ENCODE measurements at regions not wholly inside any gene's neighbourhood (a gene's known extent, or its start where the extent isn't known, plus 50 kb on each side); places are given as distances from the start of the nearest gene placed in this dataset.

DNA sequence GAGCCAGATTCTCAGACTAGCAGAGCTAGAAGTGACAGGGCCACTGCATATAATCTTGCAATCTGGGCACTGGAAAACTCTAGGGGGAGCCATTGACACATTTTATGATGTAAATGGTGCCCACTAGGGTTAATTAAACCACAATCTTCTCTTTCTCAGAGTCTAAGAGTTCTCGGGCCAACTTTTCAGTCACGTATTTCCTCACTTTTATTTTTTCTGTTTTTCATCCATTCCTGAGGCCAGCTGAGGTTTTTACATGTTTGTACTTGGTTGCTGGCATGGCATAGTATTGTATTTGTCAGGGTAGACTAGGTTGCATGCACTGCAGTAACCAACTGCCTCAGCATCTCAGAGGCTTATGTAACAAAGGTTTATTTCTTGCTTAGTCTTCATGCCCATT lies 138.2 kb downstream of the ZNF326 start:
- peak in 1 of 2 experiments; percentile 17 for DNase-seq (ENCODE audit: low read depth in 1 of 2, low spot score in 1 of 2)
- Histone ChIP-seq H3K27ac (replicated peaks) (no peak overlapping the region), H3K4me3 (replicated peaks; ENCODE audit: insufficient read depth, low read length) (no peak overlapping the region), H3K27me3 (ENCODE audit: insufficient read depth, poor library complexity, severe bottlenecking) (peaks cover 4% of the 10 kb centered on the region)
- TF ChIP-seq, protein P1, sequence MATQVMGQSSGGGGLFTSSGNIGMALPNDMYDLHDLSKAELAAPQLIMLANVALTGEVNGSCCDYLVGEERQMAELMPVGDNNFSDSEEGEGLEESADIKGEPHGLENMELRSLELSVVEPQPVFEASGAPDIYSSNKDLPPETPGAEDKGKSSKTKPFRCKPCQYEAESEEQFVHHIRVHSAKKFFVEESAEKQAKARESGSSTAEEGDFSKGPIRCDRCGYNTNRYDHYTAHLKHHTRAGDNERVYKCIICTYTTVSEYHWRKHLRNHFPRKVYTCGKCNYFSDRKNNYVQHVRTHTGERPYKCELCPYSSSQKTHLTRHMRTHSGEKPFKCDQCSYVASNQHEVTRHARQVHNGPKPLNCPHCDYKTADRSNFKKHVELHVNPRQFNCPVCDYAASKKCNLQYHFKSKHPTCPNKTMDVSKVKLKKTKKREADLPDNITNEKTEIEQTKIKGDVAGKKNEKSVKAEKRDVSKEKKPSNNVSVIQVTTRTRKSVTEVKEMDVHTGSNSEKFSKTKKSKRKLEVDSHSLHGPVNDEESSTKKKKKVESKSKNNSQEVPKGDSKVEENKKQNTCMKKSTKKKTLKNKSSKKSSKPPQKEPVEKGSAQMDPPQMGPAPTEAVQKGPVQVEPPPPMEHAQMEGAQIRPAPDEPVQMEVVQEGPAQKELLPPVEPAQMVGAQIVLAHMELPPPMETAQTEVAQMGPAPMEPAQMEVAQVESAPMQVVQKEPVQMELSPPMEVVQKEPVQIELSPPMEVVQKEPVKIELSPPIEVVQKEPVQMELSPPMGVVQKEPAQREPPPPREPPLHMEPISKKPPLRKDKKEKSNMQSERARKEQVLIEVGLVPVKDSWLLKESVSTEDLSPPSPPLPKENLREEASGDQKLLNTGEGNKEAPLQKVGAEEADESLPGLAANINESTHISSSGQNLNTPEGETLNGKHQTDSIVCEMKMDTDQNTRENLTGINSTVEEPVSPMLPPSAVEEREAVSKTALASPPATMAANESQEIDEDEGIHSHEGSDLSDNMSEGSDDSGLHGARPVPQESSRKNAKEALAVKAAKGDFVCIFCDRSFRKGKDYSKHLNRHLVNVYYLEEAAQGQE (IDR thresholded peaks at IDR 0.05; ENCODE audit: insufficient replicate concordance, low read depth) = no peak
- peak; percentile 24 for TF ChIP-seq CTCF (IDR thresholded peaks at IDR 0.05; ENCODE audit: insufficient read depth, low read length)
- TF ChIP-seq POLR2AphosphoS5 (IDR thresholded peaks at IDR 0.05; ENCODE audit: low read depth) = no peak
- no peak for TF ChIP-seq SPI1 (IDR thresholded peaks at IDR 0.05; ENCODE audit: borderline replicate concordance, low read depth)
- TF ChIP-seq GABPA (IDR thresholded peaks at IDR 0.05; ENCODE audit: low read depth) = no peak

GRCh38 chr1:90132306-90132705 lies 137.4 kb downstream of the ZNF326 start:
- H3K4me3 ChIP-seq (replicated peaks; ENCODE audit: insufficient read depth, low read length) = no peak overlapping the region
- no peak overlapping the region for H3K27ac ChIP-seq (replicated peaks)
- H3K27me3 ChIP-seq (ENCODE audit: insufficient read depth, poor library complexity, severe bottlenecking) = peaks cover 4% of the 10 kb centered on the region
- DNase-seq (ENCODE audit: low read depth in 1 of 2, low spot score in 1 of 2) = no peak
- TF ChIP-seq CTCF (IDR thresholded peaks at IDR 0.05; ENCODE audit: insufficient read depth, low read length) (no peak), GABPA (IDR thresholded peaks at IDR 0.05; ENCODE audit: low read depth) (no peak), POLR2AphosphoS5 (IDR thresholded peaks at IDR 0.05; ENCODE audit: low read depth) (no peak), SPI1 (IDR thresholded peaks at IDR 0.05; ENCODE audit: borderline replicate concordance, low read depth) (no peak)
- TF ChIP-seq, protein P1 (IDR thresholded peaks at IDR 0.05; ENCODE audit: insufficient replicate concordance, low read depth) = no peak

- TF ChIP-seq POLR2AphosphoS5 (IDR thresholded peaks at IDR 0.05; ENCODE audit: low read depth) (no peak), GABPA (IDR thresholded peaks at IDR 0.05; ENCODE audit: low read depth) (no peak)
- TF ChIP-seq, protein P1 (IDR thresholded peaks at IDR 0.05; ENCODE audit: insufficient replicate concordance, low read depth) = no peak
- Histone ChIP-seq H3K4me3 (replicated peaks; ENCODE audit: insufficient read depth, low read length) (no peak overlapping the region), H3K27me3 (ENCODE audit: insufficient read depth, poor library complexity, severe bottlenecking) (peaks cover 4% of the 10 kb centered on the region), H3K27ac (replicated peaks) (no peak overlapping the region)
- no peak for DNase-seq (ENCODE audit: low read depth in 1 of 2, low spot score in 1 of 2)
These were observed 132.5 kb downstream of the ZNF326 start for GRCh38 chr1:90127288-90127953.

Measured in HL-60 (cell line).